Mesothelial cell of epicardium (in vitro differentiated cells): ENCODE measurements at regions not wholly inside any gene's neighbourhood (a gene's known extent, or its start where the extent isn't known, plus 50 kb on each side); places are given as distances from the start of the nearest gene placed in this dataset.

Experiments
- DNase-seq, 2 experiments: peaks; one replicate each; pipeline ENCODE4 v3.0.0; 2021; ENCODE audit warnings: low spot score in 2 of 2; ENCODE audit not compliant: unreplicated experiment in 2 of 2
- H3K27ac Mint-ChIP-seq: 2 replicates; pipeline ENCODE4 v1.8.0; 2021; ENCODE audit warnings: mixed read lengths
- H3K27me3 Mint-ChIP-seq: 2 replicates; pipeline ENCODE4 v1.8.0; 2021; ENCODE audit warnings: low read depth, mixed read lengths
- H3K36me3 Mint-ChIP-seq: 2 replicates; pipeline ENCODE4 v1.8.0; 2021; ENCODE audit warnings: mixed read lengths
- H3K4me1 Mint-ChIP-seq: 2 replicates; pipeline ENCODE4 v1.8.0; 2021; ENCODE audit warnings: mixed read lengths
- H3K4me3 Mint-ChIP-seq: 2 replicates; pipeline ENCODE4 v1.8.0; 2021; ENCODE audit warnings: mild to moderate bottlenecking, moderate library complexity, mixed read lengths
- H3K9me3 Mint-ChIP-seq: 2 replicates; pipeline ENCODE4 v1.8.0; 2021; ENCODE audit warnings: mixed read lengths
- TF ChIP-seq, protein P1 (sequence below): fragments of 200-600 bp; sonication (generic); IDR thresholded peaks from one replicate; pipeline ENCODE4 v1.5.0; 2021; ENCODE audit warnings: antibody characterized with exemption; ENCODE audit not compliant: unreplicated experiment

DNA sequence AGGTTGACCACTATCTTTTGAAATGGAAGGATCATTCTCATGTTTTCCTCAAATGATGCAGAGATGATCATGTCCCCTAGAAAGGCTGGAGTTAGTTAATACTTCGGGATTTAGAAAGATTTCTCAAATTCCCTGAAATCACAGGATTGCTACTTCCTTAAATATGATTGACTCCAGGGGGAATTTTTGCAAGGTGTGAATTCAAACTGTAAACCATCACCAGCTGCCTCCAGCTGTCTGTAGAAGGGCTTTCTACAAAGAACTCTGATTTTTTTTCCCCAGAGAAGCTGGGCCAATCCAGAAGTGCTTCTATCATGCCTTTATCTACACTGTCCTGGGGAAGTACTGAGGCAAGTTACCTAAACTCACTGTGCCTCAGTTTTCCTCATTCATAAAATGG lies 114.5 kb downstream of the EDN1 start:
- Mint-ChIP-seq H3K4me3 (no peak overlapping the region), H3K27ac (no peak overlapping the region), H3K36me3 (no peaks in the 10 kb centered on the region), H3K4me1 (no peaks in the 10 kb centered on the region), H3K27me3 (no peaks in the 10 kb centered on the region), H3K9me3 (peaks cover 8% of the 10 kb centered on the region)
- TF ChIP-seq, protein P1, sequence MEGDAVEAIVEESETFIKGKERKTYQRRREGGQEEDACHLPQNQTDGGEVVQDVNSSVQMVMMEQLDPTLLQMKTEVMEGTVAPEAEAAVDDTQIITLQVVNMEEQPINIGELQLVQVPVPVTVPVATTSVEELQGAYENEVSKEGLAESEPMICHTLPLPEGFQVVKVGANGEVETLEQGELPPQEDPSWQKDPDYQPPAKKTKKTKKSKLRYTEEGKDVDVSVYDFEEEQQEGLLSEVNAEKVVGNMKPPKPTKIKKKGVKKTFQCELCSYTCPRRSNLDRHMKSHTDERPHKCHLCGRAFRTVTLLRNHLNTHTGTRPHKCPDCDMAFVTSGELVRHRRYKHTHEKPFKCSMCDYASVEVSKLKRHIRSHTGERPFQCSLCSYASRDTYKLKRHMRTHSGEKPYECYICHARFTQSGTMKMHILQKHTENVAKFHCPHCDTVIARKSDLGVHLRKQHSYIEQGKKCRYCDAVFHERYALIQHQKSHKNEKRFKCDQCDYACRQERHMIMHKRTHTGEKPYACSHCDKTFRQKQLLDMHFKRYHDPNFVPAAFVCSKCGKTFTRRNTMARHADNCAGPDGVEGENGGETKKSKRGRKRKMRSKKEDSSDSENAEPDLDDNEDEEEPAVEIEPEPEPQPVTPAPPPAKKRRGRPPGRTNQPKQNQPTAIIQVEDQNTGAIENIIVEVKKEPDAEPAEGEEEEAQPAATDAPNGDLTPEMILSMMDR, result no peak
- DNase-seq, result no peak

DNA sequence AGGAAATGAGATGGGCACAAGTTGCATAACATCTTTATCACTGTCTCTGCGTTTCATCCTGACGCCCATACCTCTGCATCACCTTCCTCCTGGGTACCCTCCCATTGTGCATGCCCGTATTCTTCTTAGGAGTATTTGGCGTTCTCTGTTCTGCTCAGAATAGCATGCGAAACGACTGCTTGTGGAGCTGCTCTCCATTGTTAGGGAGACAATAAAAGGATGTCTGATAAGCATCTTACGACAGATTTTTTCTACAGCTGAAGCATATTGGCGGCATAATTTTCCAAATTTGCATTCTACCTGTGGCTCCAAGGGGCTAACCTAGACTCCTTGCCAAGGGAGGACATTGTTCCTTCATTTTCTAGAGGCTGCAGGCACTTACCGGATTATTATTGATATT lies 118.6 kb downstream of the EDN1 start:
- H3K27me3 Mint-ChIP-seq, result no peaks in the 10 kb centered on the region
- no peaks in the 10 kb centered on the region for H3K36me3 Mint-ChIP-seq
- DNase-seq, result no peak
- H3K9me3 Mint-ChIP-seq, result no peaks in the 10 kb centered on the region
- H3K4me1 Mint-ChIP-seq, result no peaks in the 10 kb centered on the region
- H3K27ac Mint-ChIP-seq, result no peak overlapping the region
- no peak overlapping the region for H3K4me3 Mint-ChIP-seq
- TF ChIP-seq, protein P1, result no peak

DNA sequence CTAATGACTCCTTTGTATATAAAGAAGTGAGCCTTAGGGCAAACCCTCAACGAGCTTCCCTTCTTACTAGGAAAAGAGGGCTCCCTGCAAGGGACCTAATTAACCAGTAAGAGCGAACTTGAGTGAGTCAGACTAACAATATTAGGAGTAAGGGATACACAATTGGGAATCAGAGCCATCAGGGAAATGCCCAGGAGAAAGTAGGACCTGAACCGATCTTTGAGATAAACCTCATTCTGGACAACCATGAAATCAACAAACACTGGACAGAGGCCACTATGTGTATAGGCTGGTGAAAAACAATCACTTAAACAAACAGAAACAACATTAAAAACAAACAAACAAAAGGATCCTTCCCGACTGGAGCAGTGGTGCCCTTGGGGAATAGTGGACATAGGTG lies 120.8 kb downstream of the EDN1 start:
- H3K4me3 Mint-ChIP-seq, result no peak overlapping the region
- DNase-seq, result no peak

DNA sequence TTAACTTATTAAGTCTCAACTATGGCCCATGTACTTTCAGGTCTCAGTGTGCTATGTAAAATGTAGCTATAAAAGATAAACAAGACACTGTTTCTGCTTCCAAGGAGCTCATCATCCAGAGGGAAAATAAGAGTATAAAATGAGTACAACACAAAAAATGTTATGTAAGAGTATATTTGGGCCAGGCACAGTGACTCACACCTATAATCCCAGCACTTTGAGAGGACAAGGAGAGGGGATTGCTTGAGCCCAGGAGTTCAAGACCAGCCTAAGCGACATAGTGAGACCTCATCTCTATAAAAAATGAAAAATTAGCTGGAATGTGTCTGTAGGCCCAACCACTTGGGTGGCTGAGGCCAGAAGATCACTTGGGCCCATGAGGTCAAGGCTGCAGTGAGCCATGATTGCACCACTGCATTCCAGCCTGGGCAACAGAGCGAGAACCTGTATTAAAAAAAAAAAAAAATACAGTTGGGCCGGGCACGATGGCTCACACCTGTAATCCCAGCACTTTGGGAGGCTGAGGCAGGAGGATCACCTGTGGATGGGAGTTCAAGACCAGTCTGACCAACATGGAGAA lies 124.0 kb downstream of the EDN1 start:
- DNase-seq, result no peak
- no peaks in the 10 kb centered on the region for H3K36me3 Mint-ChIP-seq
- H3K4me1 Mint-ChIP-seq, result no peaks in the 10 kb centered on the region
- no peaks in the 10 kb centered on the region for H3K27me3 Mint-ChIP-seq
- peaks cover 15% of the 10 kb centered on the region for H3K9me3 Mint-ChIP-seq
- TF ChIP-seq, protein P1, result no peak
- H3K27ac Mint-ChIP-seq, result no peak overlapping the region
- H3K4me3 Mint-ChIP-seq, result no peak overlapping the region

More for the DNA sequence above, 120.8 kb downstream of the EDN1 start:
- no peaks in the 10 kb centered on the region for H3K9me3 Mint-ChIP-seq
- no peaks in the 10 kb centered on the region for H3K27me3 Mint-ChIP-seq
- no peaks in the 10 kb centered on the region for H3K4me1 Mint-ChIP-seq
- no peak overlapping the region for H3K27ac Mint-ChIP-seq
- H3K36me3 Mint-ChIP-seq, result no peaks in the 10 kb centered on the region
- TF ChIP-seq, protein P1, result no peak

DNA sequence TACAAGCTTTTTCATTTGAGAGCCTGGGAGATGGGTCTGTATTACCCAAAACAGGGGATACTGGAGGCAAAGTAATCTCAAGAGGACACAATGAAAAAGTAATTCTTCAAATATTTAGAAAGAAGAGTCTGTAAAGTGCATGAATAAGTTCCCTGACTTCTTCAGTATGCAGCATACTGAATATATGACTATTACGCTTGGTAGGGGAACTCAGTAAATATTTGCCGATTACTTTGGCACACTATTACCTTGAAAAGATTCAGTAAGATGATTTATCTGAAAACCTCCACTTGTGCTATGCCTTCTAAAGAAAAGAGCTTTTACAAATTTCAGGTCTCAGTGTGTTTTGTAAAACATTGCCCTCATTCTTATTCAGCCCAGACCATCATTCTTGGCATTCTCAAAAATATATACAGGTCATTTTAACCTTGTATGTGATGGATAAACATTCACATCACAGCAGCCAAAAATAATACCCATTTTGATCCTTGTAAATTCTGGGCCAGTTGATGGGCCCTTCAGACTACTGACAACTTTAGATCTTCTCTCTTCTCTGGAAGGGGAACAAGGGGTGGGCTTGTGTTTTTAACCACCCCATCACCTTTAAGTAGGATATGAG lies 125.9 kb downstream of the EDN1 start:
- H3K9me3 Mint-ChIP-seq, result peaks cover 15% of the 10 kb centered on the region
- no peak overlapping the region for H3K27ac Mint-ChIP-seq
- no peaks in the 10 kb centered on the region for H3K4me1 Mint-ChIP-seq
- H3K27me3 Mint-ChIP-seq, result no peaks in the 10 kb centered on the region
- TF ChIP-seq, protein P1, result no peak
- H3K4me3 Mint-ChIP-seq, result no peak overlapping the region
- H3K36me3 Mint-ChIP-seq, result no peaks in the 10 kb centered on the region
- no peak for DNase-seq
